ENCODE measurements at regions not wholly inside any gene's neighbourhood (a gene's known extent, or its start where the extent isn't known, plus 50 kb on each side); places are given as distances from the start of the nearest gene placed in this dataset.

DNA sequence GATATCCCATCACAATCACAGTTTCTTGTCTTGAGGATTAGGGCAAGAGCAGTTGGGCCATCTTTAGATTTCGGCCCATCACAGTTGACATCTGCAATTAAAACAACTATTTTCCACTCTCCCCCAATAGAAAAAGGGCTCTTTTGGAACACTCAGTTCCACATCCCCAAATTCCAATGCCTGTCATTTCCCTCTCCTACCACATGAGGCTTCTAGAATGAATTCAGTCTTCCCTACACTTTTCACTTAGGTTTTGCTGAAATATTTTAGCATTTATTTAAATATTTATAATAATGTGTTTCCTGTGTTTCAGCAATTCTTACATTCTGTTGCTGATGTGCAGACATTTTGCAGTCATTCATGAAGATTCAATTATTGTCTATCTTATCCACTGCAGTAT is 118.4 kb downstream of the COX18 start:
- TF ChIP-seq EZH2 (IDR thresholded peaks at IDR 0.05; ENCODE audit: insufficient read depth, poor library complexity, severe bottlenecking) = no peak
- no peak for TF ChIP-seq EZH2phosphoT487 (IDR thresholded peaks at IDR 0.05; ENCODE audit: insufficient read depth, low read depth)
